Epithelial cell of esophagus (primary cell): ENCODE measurements at regions not wholly inside any gene's neighbourhood (a gene's known extent, or its start where the extent isn't known, plus 50 kb on each side); places are given as distances from the start of the nearest gene placed in this dataset.
A peak's percentile ranks its signal among the peaks of the same experiment; 100 is the strongest.
"Not testable (repeated sequence)": the region's sequence is repeated elsewhere in the genome, so short reads cannot be mapped to it uniquely, and the experiment has no call there.

Experiments used
- DNase-seq: peaks from one replicate; pipeline ENCODE4 v3.0.0; 2010; ENCODE audit warnings: low read depth
- H3K4me3 ChIP-seq: 2 replicates; pipeline ENCODE4 v1.5.1; 2011; ENCODE audit warnings: mild to moderate bottlenecking, low read length, control low read depth
- TF ChIP-seq, protein P1 (sequence below): IDR thresholded peaks from 2 replicates; pipeline ENCODE4 v1.5.1; 2011; ENCODE audit warnings: low read depth, mild to moderate bottlenecking, low read length, control low read depth, inconsistent platforms; ENCODE audit not compliant: insufficient read depth; ENCODE audit errors: missing control alignments

DNA sequence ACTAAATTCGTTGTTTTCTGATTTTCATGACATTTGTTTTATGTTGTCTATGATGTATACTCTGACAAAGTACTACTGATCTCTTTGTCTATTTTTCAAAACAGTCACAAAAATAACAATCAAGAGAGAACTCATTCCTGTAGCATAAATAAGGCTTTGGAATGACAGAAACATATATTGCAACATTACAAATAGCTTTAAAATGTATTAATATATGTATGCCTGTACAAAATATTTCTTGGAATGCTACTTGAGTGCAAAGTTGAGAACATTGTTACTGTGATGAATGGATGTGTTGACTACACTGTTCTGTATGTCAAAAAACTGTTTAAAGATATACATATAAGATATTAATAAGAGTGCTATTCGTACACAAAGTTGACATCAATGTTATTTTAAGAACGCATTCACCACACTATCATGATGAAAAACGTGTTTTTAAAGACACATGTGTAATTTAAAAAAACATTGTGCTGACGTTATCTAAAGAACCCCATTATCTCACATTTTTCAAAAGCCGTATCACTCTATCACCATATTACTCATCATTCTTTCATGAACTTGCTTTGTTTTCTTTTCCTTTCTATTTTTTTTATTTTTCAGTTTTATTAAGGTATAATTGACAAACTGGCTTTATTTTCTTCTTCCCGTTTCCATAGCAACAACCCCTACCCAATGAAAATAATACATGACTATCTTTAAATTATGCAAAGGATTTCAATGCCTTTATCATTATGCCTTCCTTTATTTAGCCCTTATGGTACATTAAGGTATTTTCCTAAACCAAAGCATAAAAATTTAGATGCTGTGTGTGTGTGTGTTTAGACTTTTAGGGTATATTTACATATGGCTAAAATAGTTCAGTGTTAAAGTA lies 918.8 kb downstream of the SLITRK1 start:
- DNase-seq, result peak; percentile 19
- TF ChIP-seq, protein P1, sequence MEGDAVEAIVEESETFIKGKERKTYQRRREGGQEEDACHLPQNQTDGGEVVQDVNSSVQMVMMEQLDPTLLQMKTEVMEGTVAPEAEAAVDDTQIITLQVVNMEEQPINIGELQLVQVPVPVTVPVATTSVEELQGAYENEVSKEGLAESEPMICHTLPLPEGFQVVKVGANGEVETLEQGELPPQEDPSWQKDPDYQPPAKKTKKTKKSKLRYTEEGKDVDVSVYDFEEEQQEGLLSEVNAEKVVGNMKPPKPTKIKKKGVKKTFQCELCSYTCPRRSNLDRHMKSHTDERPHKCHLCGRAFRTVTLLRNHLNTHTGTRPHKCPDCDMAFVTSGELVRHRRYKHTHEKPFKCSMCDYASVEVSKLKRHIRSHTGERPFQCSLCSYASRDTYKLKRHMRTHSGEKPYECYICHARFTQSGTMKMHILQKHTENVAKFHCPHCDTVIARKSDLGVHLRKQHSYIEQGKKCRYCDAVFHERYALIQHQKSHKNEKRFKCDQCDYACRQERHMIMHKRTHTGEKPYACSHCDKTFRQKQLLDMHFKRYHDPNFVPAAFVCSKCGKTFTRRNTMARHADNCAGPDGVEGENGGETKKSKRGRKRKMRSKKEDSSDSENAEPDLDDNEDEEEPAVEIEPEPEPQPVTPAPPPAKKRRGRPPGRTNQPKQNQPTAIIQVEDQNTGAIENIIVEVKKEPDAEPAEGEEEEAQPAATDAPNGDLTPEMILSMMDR, result no peak
- H3K4me3 ChIP-seq, result no peak overlapping the region

DNA sequence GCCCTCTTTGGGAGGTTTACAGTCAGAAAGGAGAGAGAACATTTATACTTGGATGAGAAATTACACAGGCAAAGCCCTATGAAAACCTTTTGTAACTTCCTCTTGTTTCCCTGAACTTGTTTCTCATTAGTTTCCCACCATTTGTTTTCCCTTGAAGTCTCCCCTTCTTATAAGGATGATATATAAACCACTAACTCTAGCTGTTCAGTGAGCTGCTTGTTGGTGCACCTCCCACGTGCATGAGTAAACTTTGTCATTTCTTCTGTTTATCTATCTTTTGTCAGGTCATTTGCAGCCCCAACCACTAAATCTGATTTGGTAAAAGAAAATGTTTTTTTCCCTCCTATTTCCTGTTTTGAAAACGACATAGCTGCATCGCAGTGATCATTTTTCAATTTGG lies 919.9 kb downstream of the SLITRK1 start:
- TF ChIP-seq, protein P1, result no peak
- no peak for DNase-seq

DNA sequence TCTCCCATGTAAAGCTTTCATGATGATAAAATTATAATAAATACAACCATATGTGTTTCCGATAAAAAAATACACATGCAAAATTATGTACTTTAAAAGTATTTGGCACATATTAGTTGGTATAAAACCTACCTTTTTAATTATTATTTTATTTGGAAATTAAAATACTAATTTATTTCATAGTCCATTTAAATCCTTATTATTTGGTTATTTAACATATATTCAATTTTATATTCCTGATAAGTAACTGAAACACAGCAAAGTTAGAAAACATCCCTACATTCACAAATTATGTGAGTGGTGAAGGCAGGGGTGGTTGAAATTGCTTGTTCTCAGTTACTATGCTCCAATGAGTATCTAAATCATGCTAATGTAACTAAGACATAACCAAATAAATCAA lies 920.5 kb downstream of the SLITRK1 start:
- TF ChIP-seq, protein P1, result no peak
- no peak for DNase-seq

More for the DNA sequence above, 919.9 kb downstream of the SLITRK1 start:
- H3K4me3 ChIP-seq, result no peak overlapping the region

DNA sequence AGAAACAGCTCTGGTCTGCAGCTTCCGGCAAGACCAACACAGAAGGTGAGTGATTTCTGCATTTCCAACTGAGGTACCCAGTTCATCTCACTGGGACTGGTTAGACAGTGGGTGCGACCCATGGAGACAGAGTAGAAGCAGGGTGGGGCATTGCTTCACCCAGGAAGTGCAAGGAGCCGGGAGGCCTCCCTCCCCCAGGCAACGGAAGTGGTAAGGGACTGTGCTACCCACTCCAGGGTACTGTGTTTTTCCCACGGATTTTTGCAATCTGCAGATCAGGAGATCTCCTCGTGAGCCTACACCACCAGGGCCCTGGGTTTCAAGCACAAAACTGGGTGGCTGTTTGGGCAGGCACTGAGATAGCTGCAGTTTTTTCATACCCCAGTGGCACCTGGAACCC lies 929.9 kb downstream of the SLITRK1 start:
- H3K4me3 ChIP-seq, DNase-seq: not testable (repeated sequence)

More for the DNA sequence above, 920.5 kb downstream of the SLITRK1 start:
- no peak overlapping the region for H3K4me3 ChIP-seq

DNA sequence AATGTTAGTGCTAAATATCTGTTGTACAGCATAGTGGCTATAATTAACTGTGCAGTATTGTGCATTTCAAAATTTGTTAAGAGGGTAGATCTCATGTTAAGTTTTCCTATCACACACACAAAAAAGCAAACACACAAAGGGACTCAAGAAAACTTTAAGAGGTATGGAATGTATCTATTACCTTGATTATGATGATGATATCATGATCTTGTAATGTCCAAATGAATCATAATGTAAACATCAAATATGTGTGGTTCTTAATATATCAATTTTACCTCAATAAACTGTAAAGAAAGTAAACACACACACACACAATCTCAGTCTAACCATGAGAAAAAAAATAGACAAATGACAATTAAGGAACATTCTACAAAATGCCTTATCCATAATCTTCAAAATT lies 934.6 kb downstream of the SLITRK1 start:
- TF ChIP-seq, protein P1, result no peak
- no peak overlapping the region for H3K4me3 ChIP-seq
- peak; percentile 25 for DNase-seq

DNA sequence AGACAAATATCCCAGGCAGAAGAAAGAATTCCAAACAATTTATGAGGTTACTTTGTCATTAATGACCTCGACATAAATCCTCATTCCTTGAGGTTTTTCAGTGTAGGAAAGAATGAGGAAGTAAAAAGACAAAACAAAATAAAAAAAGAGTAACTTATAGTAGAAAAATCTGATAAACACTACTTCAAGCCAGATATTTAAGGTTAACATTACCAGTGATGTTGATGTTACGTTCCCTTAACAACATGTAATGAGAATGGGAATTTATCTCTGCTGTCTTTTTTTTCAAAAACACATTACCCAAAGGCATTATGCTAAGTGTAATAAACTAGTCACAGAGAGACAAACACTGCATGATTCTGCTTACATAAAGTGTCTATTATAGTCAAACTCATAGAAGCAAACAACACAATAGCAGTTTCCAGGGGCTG lies 935.1 kb downstream of the SLITRK1 start:
- no peak overlapping the region for H3K4me3 ChIP-seq
- no peak for DNase-seq
- TF ChIP-seq, protein P1, result no peak

DNA sequence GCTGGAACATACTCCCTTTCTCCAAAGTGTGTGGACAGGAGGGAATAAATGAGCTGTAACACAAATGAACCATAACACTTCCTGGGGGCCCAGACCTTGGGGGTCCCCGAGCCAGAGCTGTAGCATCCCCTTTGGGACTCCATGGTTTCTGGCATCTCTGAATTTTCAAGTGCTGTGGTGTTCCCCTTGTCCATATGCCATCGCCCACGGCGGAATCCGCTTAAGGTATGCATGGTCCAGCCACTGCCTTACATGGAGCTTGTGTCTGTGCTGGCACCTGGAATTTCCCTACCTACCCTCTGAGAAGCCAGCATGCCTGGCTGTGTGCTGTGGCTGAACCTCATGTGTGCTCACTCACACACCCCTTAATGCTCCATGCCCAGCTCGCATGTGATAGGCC lies 943.6 kb downstream of the SLITRK1 start:
- DNase-seq, result no peak
- no peak overlapping the region for H3K4me3 ChIP-seq
- TF ChIP-seq, protein P1, result no peak
